GM20000 (cell line): ENCODE measurements at regions not wholly inside any gene's neighbourhood (a gene's known extent, or its start where the extent isn't known, plus 50 kb on each side); places are given as distances from the start of the nearest gene placed in this dataset.
"Not testable (repeated sequence)": the region's sequence is repeated elsewhere in the genome, so short reads cannot be mapped to it uniquely, and the experiment has no call there.

Source experiments
- DNase-seq: peaks from one replicate; pipeline ENCODE4 v3.0.0; 2012; ENCODE audit warnings: low spot score
- TF ChIP-seq, protein P1 (sequence below): IDR thresholded peaks from 2 replicates; pipeline ENCODE4 v1.5.1; 2012; ENCODE audit warnings: mild to moderate bottlenecking, control low read depth; ENCODE audit errors: extremely low read depth, missing control alignments

DNA sequence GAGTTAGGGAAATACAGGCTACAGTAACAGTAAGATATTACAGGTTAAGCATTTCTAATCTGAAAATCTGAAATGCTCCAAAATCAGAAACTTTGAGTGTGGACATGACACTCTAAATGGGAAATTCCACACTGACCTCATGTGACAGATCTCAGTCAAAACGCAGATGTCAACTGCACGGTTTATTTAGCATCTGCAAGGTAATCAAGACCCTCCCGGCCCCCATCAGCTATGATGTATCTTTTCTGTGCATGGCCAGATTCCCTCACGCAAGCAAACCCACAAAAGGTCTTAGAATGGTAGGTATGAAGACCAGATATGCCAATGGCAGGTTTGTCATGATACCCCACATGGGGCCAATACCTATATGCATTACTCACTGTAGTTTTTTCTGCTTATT, 82.8 kb downstream of the COQ2 start:
- no peak for DNase-seq
- TF ChIP-seq, protein P1, sequence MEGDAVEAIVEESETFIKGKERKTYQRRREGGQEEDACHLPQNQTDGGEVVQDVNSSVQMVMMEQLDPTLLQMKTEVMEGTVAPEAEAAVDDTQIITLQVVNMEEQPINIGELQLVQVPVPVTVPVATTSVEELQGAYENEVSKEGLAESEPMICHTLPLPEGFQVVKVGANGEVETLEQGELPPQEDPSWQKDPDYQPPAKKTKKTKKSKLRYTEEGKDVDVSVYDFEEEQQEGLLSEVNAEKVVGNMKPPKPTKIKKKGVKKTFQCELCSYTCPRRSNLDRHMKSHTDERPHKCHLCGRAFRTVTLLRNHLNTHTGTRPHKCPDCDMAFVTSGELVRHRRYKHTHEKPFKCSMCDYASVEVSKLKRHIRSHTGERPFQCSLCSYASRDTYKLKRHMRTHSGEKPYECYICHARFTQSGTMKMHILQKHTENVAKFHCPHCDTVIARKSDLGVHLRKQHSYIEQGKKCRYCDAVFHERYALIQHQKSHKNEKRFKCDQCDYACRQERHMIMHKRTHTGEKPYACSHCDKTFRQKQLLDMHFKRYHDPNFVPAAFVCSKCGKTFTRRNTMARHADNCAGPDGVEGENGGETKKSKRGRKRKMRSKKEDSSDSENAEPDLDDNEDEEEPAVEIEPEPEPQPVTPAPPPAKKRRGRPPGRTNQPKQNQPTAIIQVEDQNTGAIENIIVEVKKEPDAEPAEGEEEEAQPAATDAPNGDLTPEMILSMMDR = no peak

GRCh38 chr4:83197555-83198235, 83.2 kb upstream of the PLAC8 start:
- DNase-seq = no peak
- TF ChIP-seq, protein P1 = no peak

DNA sequence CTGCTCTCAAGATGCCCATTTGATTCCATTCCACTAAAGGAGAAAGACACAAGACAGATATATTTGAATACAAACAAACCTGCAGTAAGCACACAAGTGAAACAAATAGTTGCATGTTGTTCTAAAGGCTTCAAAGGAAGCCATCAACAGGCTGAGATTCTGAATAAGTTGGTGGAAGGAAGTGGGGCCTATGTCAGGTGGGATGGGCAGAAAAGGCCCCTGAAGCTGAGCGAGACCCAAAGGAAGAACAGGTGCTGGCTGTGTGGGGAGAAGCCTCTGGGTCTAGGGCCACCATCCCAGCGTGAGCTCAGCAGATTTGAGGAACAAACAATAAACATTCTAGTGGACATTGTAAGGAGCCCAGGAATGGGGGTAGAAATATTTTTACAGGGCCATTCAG, 82.4 kb upstream of the PLAC8 start:
- DNase-seq = no peak
- TF ChIP-seq, protein P1 = no peak

GRCh38 chr4:83195269-83195668, 80.7 kb upstream of the PLAC8 start:
- TF ChIP-seq, protein P1 = no peak
- DNase-seq = no peak

DNA sequence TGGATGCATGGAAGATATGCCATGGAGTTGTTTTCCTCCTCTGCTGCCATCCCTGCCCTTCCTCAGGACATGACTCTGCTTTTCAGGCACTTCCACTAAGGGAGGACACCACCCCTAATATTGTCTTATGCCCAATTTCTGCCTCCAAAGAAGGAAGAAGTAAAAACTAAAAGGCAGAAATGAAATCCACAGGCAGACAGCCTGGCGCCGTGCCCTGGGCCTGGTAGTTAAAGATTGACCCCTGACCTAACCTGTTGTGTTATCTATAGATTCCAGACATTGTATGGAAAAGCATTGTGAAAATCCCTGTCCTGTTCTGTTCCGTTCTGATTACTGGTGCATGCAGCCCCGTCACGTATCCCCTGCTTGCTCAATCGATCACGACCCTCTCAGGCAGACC, 80.1 kb upstream of the PLAC8 start:
- DNase-seq = not testable (repeated sequence)

DNA sequence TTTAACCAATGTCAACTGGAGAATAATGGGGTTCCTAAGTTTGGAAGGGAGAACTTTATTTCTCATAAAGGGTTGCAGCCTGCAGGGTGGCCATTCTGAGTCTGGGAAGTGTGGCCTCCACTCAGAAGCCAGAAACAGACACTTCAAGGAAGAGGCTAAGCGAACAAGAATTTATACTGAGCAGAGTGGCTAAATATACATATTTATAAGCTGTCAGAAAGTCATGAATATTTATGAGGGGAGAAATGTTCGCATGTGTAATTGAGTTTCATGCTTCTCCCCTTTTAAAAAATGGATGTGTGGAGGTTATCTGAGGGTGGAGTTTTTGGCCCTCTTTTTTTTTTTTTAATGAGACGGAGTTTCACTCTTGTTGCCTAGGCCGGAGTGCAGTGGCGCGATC, 78.1 kb upstream of the PLAC8 start:
- DNase-seq = no peak
- TF ChIP-seq, protein P1 = no peak

- TF ChIP-seq, protein P1 = no peak
- no peak for DNase-seq
These were observed 76.5 kb upstream of the PLAC8 start for GRCh38 chr4:83191026-83191425.

DNA sequence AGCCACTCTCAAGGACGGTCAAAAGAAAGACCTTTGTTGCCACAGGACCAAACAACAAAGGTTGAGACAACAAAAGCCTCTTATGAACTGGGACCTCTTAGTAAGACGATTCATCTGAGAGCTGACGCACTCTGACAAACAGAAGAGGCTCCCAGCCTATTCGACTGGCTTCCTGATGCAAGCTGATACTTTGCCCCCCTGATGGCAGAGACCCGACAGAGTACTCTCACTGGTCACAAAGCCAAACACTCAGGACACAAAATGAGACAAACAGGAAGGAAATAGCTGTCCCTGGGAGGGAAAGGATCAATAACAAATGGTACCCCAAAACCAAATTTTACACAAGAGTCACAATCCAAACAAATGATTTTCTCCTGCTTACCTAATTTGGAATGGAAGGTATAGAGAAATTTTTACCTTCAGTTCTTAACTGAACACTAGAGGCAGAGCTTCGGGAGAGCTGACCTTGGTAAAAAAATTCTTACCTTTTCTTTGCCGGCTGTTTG, 75.2 kb upstream of the PLAC8 start:
- DNase-seq = no peak
- TF ChIP-seq, protein P1 = no peak
